Embryonic facial prominence (tissue), 1 donor: ENCODE measurements at regions not wholly inside any gene's neighbourhood (a gene's known extent, or its start where the extent isn't known, plus 50 kb on each side); places are given as distances from the start of the nearest gene placed in this dataset.

Experiments used
- DNase-seq: peaks from one replicate; pipeline ENCODE4 v3.0.0-alpha.2; 2016; ENCODE audit errors: extremely low spot score

DNA sequence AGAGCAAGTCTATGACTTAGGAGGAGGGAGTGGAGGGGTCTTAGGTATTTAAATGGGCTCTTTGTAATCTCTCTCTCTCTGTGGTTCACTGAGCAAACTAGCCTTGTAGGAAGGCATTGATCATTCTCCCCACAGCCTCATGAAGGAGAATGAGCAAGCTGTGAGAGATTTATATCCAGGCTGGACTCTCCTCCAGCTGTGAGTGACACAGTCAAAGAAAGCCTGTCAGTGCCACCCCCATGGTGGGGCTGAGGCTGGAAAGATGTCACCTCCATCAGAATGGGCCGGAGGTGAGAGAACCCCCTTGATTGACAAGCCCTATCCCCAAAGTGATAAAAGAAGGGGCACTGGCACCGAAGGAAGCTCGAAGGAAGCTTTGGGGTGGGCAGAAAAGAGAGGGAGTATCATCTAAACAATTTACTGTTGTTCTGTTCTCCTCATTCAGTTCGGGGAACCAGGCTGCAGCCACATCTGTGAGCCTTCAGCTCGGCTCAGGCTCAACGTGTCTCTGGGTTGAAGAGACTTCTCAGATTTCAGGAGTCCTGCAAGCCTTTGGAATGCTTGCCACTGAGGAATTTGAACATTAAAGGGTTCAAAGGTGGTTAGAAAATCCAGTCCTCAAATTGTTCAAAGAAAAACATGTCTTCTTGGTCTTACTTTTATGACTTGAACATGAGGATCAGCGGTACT lies 538.2 kb upstream of the ZNF462 start:
- no peak for DNase-seq

- no peak for DNase-seq
Observed at GRCh38 chr9:106326493-106326892, 536.5 kb upstream of the ZNF462 start.

DNA sequence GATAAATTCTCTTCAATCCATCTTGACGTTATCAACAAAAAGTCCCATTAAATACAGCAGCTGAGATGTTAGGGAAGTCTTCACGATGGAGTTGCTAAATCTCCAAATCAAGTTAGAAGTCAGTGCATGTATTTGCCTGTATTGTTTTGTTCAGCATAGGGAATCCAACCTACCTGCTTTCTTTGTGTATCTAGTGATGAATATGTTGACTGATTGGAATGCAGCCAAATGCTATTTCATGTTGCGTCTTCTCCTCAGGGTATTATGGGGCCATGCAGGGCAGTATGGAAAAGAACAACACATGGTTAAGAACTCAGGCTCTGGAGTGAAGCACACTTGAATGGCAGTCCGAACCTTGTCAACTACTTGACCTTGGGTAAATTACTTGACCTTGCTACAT lies 529.5 kb upstream of the ZNF462 start:
- no peak for DNase-seq

- DNase-seq, result no peak
Observed at GRCh38 chr9:106334081-106334480, 528.9 kb upstream of the ZNF462 start.

GRCh38 chr9:106339882-106340281 lies 523.1 kb upstream of the ZNF462 start:
- DNase-seq, result no peak

GRCh38 chr9:106350777-106351176 lies 512.2 kb upstream of the ZNF462 start:
- DNase-seq, result no peak

GRCh38 chr9:106356924-106357323 lies 506.0 kb upstream of the ZNF462 start:
- DNase-seq, result no peak

- DNase-seq, result no peak
Observed at GRCh38 chr9:106358331-106358730, 504.6 kb upstream of the ZNF462 start.

DNA sequence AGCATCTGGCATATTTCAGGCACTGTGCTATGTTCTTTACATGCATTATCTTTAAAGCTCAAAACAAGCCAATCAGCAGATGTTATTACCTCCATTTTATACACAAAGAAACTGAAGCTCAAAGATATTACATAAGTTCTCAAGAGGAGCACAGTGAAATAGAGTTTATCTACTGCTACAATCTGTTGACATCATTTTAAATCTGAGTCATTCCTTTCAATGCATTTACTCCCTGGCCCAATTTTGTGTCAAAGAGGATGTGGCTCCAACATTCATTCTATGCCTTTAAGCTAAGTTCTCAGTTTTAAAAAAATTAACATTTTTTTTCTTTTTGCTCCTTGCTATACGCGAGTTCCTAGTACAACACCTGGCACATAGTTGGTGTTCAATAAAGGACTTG lies 486.3 kb upstream of the ZNF462 start:
- no peak for DNase-seq

GRCh38 chr9:106383072-106383471 lies 479.9 kb upstream of the ZNF462 start:
- no peak for DNase-seq

DNA sequence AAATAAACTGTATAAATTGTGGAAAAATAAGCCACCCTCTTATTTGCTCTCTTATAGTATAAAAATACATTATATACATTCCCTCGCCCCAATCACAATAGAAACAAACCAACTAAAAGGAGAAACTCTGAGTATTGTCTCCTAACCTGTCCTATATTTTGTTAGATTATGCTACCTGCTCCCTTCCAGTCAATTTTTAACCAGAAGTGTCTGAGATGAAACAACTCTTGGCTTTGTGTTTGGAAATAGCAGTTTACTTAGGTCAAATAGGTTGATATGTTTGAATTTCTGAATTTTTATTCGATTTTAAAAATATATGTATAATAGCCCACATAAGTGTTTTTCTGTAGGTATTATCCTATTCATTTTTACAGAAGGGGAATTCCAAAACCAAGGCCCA lies 475.0 kb upstream of the ZNF462 start:
- DNase-seq, result no peak

- no peak for DNase-seq
Observed at GRCh38 chr9:106393226-106393625, 469.7 kb upstream of the ZNF462 start.

DNA sequence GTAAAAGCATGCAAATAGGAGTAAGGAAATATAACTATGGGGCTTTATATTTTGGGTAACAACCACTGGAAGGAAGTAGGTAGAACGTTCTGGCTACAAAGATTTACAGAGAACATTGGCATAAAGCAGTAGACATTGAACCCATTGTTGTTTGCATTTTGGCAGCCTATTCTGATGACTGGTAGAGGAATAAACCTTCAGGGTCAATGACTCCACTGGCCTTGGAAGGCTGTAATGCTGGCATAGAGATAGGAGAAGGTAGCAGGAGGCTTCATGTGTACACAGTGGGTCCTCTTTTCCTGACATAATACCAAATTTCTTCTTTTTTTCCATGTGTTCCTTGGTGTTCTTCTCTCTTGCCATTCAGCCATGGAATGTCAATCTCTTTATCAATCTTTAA lies 462.8 kb upstream of the ZNF462 start:
- no peak for DNase-seq

- DNase-seq, result no peak
Observed at GRCh38 chr9:106400950-106401349, 462.0 kb upstream of the ZNF462 start.

- no peak for DNase-seq
Observed at GRCh38 chr9:106403081-106403480, 459.9 kb upstream of the ZNF462 start.

DNA sequence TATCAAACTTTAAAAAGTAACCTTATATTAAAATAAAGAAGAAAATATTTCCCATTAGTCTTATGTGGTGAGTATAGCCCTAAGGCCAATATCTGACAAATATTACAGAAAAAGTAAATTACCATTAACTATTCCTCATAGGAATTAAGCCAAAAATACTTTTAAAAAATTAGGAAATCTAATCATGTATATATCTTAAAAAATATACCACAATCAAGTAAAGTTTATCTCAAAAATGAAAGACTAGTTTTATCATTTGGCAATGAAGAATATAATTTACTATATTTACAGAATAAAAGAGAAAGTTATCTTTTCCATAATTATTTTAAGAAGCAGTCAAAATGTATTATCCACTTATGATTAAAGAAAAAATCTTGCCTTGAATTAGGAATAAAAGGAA lies 458.8 kb upstream of the ZNF462 start:
- DNase-seq, result no peak

GRCh38 chr9:106405871-106406435 lies 457.0 kb upstream of the ZNF462 start:
- no peak for DNase-seq

- no peak for DNase-seq
Observed at GRCh38 chr9:106414042-106414441, 448.9 kb upstream of the ZNF462 start.

GRCh38 chr9:106417685-106418084 lies 445.3 kb upstream of the ZNF462 start:
- no peak for DNase-seq

- DNase-seq, result peak; percentile 8
Observed at GRCh38 chr9:106419829-106420228, 443.1 kb upstream of the ZNF462 start.

DNA sequence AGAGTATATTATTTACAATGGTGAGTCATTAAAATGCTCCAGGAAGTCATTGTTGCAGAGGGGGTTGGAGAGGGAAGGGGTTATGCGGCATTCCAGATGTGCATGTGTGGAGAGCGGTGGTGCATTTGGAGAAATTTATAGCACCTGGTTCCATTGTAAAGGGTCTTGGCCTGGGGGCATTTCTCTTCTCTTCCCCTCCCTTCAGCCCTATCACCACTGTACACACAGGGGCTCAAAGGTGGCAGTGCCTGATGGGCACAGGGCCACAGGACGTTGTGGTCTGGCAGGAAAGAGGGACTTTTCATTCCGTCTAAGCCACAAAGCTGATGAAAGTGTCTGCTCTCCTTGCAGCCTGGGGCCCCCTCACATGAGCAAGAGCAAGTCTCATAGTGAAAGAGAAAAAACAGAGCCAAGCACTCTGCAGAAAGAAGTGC lies 442.4 kb upstream of the ZNF462 start:
- DNase-seq, result no peak

GRCh38 chr9:106421772-106422171 lies 441.2 kb upstream of the ZNF462 start:
- no peak for DNase-seq

DNA sequence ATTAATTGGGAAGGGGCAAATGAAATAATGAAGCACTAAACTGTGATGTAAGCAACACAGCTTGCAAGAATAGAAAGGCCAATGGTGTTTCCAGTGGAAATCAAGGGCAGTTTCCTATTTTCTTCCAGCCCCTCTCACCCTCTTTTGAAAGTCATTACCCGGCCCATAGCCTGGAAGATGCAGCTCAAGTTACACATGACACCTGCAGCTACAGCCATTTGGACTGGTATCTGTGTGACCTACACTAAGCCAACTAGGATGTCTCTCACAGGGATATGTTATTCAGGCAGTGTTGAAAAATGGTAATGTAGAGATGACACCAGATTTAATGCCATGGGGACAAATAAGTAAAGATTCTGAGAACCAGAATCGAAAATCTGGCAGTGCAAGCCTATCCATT lies 439.4 kb upstream of the ZNF462 start:
- no peak for DNase-seq

GRCh38 chr9:106432631-106433030 lies 430.3 kb upstream of the ZNF462 start:
- DNase-seq, result no peak
